NCI-H2081 (cell line): ENCODE measurements at regions not wholly inside any gene's neighbourhood (a gene's known extent, or its start where the extent isn't known, plus 50 kb on each side); places are given as distances from the start of the nearest gene placed in this dataset.

ENCODE experiments used
- DNase-seq, 2 experiments: peaks; one replicate each; lab custom pipeline; 2025; lab: John Stamatoyannopoulos, UW

- no peak for DNase-seq
Observed at GRCh38 chr1:238302646-238303045, 411.9 kb upstream of the ZP4 start.

- no peak for DNase-seq
Observed at GRCh38 chr1:238296371-238296770, 405.6 kb upstream of the ZP4 start.

- DNase-seq, result no peak
Observed at GRCh38 chr1:238293075-238293474, 402.4 kb upstream of the ZP4 start.

GRCh38 chr1:238281418-238281817 is 390.7 kb upstream of the ZP4 start:
- no peak for DNase-seq

GRCh38 chr1:238279694-238280380 is 389.1 kb upstream of the ZP4 start:
- no peak for DNase-seq

- no peak for DNase-seq
Observed at GRCh38 chr1:238272145-238272544, 381.4 kb upstream of the ZP4 start.

- DNase-seq, result no peak
Observed at GRCh38 chr1:238265866-238266265, 375.1 kb upstream of the ZP4 start.

GRCh38 chr1:238264951-238265350 is 374.2 kb upstream of the ZP4 start:
- no peak for DNase-seq

GRCh38 chr1:238258510-238258909 is 367.8 kb upstream of the ZP4 start:
- no peak for DNase-seq

- no peak for DNase-seq
Observed at GRCh38 chr1:238257018-238257621, 366.4 kb upstream of the ZP4 start.

- no peak for DNase-seq
Observed at GRCh38 chr1:238254935-238255334, 364.2 kb upstream of the ZP4 start.

GRCh38 chr1:238252033-238252802 is 361.5 kb upstream of the ZP4 start:
- DNase-seq, result peak; percentile 53 to 68

- DNase-seq, result no peak
Observed at GRCh38 chr1:238248356-238248755, 357.6 kb upstream of the ZP4 start.

- no peak for DNase-seq
Observed at GRCh38 chr1:238242181-238242580, 351.5 kb upstream of the ZP4 start.

GRCh38 chr1:238241607-238242006 is 350.9 kb upstream of the ZP4 start:
- DNase-seq, result no peak

- no peak for DNase-seq
Observed at GRCh38 chr1:238239343-238239742, 348.6 kb upstream of the ZP4 start.

GRCh38 chr1:238233966-238234365 is 343.2 kb upstream of the ZP4 start:
- DNase-seq, result no peak

GRCh38 chr1:238232084-238232710 is 341.5 kb upstream of the ZP4 start:
- peak in 1 of 2 experiments; percentile 21 for DNase-seq

- no peak for DNase-seq
Observed at GRCh38 chr1:238226810-238227209, 336.1 kb upstream of the ZP4 start.

GRCh38 chr1:238223076-238223640 is 332.4 kb upstream of the ZP4 start:
- DNase-seq, result no peak

GRCh38 chr1:238221738-238222137 is 331.0 kb upstream of the ZP4 start:
- no peak for DNase-seq

- DNase-seq, result no peak
Observed at GRCh38 chr1:238214449-238214848, 323.7 kb upstream of the ZP4 start.
